Liver (tissue), 8 donors: ENCODE measurements at regions not wholly inside any gene's neighbourhood (a gene's known extent, or its start where the extent isn't known, plus 50 kb on each side); places are given as distances from the start of the nearest gene placed in this dataset.

ENCODE experiments used
- DNase-seq: peaks from one replicate; pipeline ENCODE4 v3.0.0-alpha.2; 2017; ENCODE audit warnings: low spot score
- H3K27ac ChIP-seq, 2 donors: one replicate each; pipeline ENCODE4 v1.7.0; 2013; ENCODE audit warnings: inconsistent platforms in 2 of 2, low read length in 2 of 2, control low read depth in 1 of 2, low read depth in 1 of 2, mild to moderate bottlenecking in 1 of 2
- H3K27me3 ChIP-seq, 4 donors: one replicate each; pipeline versions ENCODE4 v1.6.1 to v1.7.0; 2013; ENCODE audit warnings: low read length in 3 of 4, inconsistent platforms in 1 of 4, mild to moderate bottlenecking in 1 of 4, moderate library complexity in 1 of 4; ENCODE audit not compliant: control insufficient read depth in 4 of 4, insufficient read depth in 4 of 4
- H3K36me3 ChIP-seq, 4 donors: one replicate each; pipeline versions ENCODE4 v1.6.1 to v1.7.0; 2013; ENCODE audit warnings: low read length in 3 of 4, mild to moderate bottlenecking in 3 of 4, low read depth in 1 of 4, moderate library complexity in 1 of 4; ENCODE audit not compliant: control insufficient read depth in 4 of 4, insufficient read depth in 3 of 4
- H3K4me1 ChIP-seq, 4 donors: one replicate each; pipeline versions ENCODE4 v1.6.1 to v1.7.0; 2013; ENCODE audit warnings: low read length in 3 of 4, mild to moderate bottlenecking in 3 of 4, moderate library complexity in 1 of 4; ENCODE audit not compliant: control insufficient read depth in 4 of 4, insufficient read depth in 4 of 4
- H3K4me3 ChIP-seq, 3 donors: one replicate each; pipeline versions ENCODE4 v1.6.1 to v1.7.0; 2013; ENCODE audit warnings: low read length in 3 of 3, control low read depth in 1 of 3, low read depth in 1 of 3, mild to moderate bottlenecking in 1 of 3
- H3K9ac ChIP-seq, 2 donors: one replicate each; pipeline ENCODE4 v1.7.0; 2013; ENCODE audit warnings: low read length in 2 of 2, mild to moderate bottlenecking in 2 of 2, moderate library complexity in 2 of 2, control low read depth in 1 of 2, low read depth in 1 of 2
- H3K9me3 ChIP-seq, 4 donors: one replicate each; pipeline versions ENCODE4 v1.6.1 to v1.7.0; 2013; ENCODE audit warnings: low read length in 3 of 4; ENCODE audit not compliant: control insufficient read depth in 4 of 4
- ATF3 ChIP-seq: IDR thresholded peaks from 2 replicates; pipeline ENCODE4 v1.6.1; 2016; ENCODE audit warnings: antibody characterized with exemption
- CTCF ChIP-seq: fragments of 150-350 bp; IDR thresholded peaks from 2 replicates; pipeline ENCODE4 v1.5.1; 2017; ENCODE audit warnings: improper control_type of control experiment, low read depth, low read length; ENCODE audit not compliant: missing input control
- EGR1 ChIP-seq, 2 donors: IDR thresholded peaks; 2 replicates each; pipeline ENCODE4 v1.6.1; 2016 to 2018; ENCODE audit warnings: antibody characterized with exemption in 2 of 2, low read depth in 2 of 2
- FOXA1 ChIP-seq: IDR thresholded peaks from 2 replicates; pipeline ENCODE4 v1.6.1; 2016; ENCODE audit warnings: antibody characterized with exemption
- FOXA2 ChIP-seq: IDR thresholded peaks from 2 replicates; pipeline ENCODE4 v1.6.1; 2016; ENCODE audit warnings: antibody characterized with exemption
- GABPA ChIP-seq, 2 donors: IDR thresholded peaks in 1 of 2; conservative IDR thresholded peaks in 1 of 2; 2 replicates each; pipeline ENCODE4 v1.6.1; 2016; ENCODE audit warnings: antibody characterized with exemption in 2 of 2, mild to moderate bottlenecking in 1 of 2, moderate library complexity in 1 of 2
- HNF4A ChIP-seq, 2 donors: conservative IDR thresholded peaks; 2 replicates each; pipeline ENCODE4 v1.6.1; 2016; ENCODE audit warnings: antibody characterized with exemption in 2 of 2, mild to moderate bottlenecking in 2 of 2
- HNF4G ChIP-seq: IDR thresholded peaks from 2 replicates; pipeline ENCODE4 v1.6.1; 2016; ENCODE audit warnings: antibody characterized with exemption
- JUND ChIP-seq, 2 donors: IDR thresholded peaks; 2 replicates each; pipeline ENCODE4 v1.6.1; 2016; ENCODE audit warnings: antibody characterized with exemption in 2 of 2
- MAX ChIP-seq: IDR thresholded peaks from 2 replicates; pipeline ENCODE4 v1.6.1; 2016; ENCODE audit warnings: antibody characterized with exemption
- NR2F2 ChIP-seq: IDR thresholded peaks from 2 replicates; pipeline ENCODE4 v1.6.1; 2016; ENCODE audit warnings: antibody characterized with exemption
- RAD21 ChIP-seq, 2 donors: IDR thresholded peaks; 2 replicates each; pipeline ENCODE4 v1.6.1; 2016; ENCODE audit warnings: antibody characterized with exemption in 2 of 2, mild to moderate bottlenecking in 2 of 2
- REST ChIP-seq: IDR thresholded peaks from 2 replicates; pipeline ENCODE4 v1.6.1; 2016; ENCODE audit warnings: antibody characterized with exemption, mild to moderate bottlenecking
- RXRA ChIP-seq, 2 donors: IDR thresholded peaks; 2 replicates each; pipeline ENCODE4 v1.6.1; 2017 to 2018; ENCODE audit warnings: antibody characterized with exemption in 2 of 2, mild to moderate bottlenecking in 1 of 2
- SP1 ChIP-seq: IDR thresholded peaks from 2 replicates; pipeline ENCODE4 v1.6.1; 2018; ENCODE audit warnings: antibody characterized with exemption, mild to moderate bottlenecking
- TAF1 ChIP-seq: conservative IDR thresholded peaks from 2 replicates; pipeline ENCODE4 v1.6.1; 2016; ENCODE audit warnings: antibody characterized with exemption, mild to moderate bottlenecking
- YY1 ChIP-seq: IDR thresholded peaks from 2 replicates; pipeline ENCODE4 v1.6.1; 2016; ENCODE audit warnings: antibody characterized with exemption, mild to moderate bottlenecking
- ZBTB33 ChIP-seq: IDR thresholded peaks from 2 replicates; pipeline ENCODE4 v1.6.1; 2016; ENCODE audit warnings: antibody characterized with exemption
- WGBS: extraction: QIAGEN DNeasy Blood & Tissue Kit; methylation state at CpG from one replicate; pipeline ENCODE4 v1.1.7; 2013; 5-methylcytosine and 5-hydroxymethylcytosine counted together
- donor health status: healthy.
- donor health status: healthy.
- donor health status: healthy.
- donor health status: healthy.
- donor health status: healthy.

GRCh38 chr14:97891515-97891914 lies 1094.3 kb downstream of the VRK1 start:
- TF ChIP-seq GABPA (IDR thresholded peaks at IDR 0.05 in 1 of 2, conservative IDR thresholded peaks at IDR 0.05 in 1 of 2) = no peak
- no peak for TF ChIP-seq NR2F2
- no peak for TF ChIP-seq JUND (IDR thresholded peaks at IDR 0.05)
- TF ChIP-seq CTCF = no peak
- no peak for TF ChIP-seq ZBTB33
- no peak for TF ChIP-seq FOXA2
- no peak for TF ChIP-seq FOXA1
- TF ChIP-seq ATF3 = no peak
- TF ChIP-seq YY1 = no peak
- TF ChIP-seq RAD21 (IDR thresholded peaks at IDR 0.05) = no peak
- TF ChIP-seq TAF1 = no peak
- WGBS = 66% methylated on average over 2 of the region's 2 CpGs
- Histone ChIP-seq H3K27me3 (no peaks in the 10 kb centered on the region), H3K4me3 (no peak overlapping the region), H3K36me3 (no peaks in the 10 kb centered on the region), H3K27ac (no peak overlapping the region), H3K9me3 (peaks cover 0 to 5% (median under 1%) of the 10 kb centered on the region in 4 donors), H3K4me1 (no peaks in the 10 kb centered on the region), H3K9ac (no peak overlapping the region)
- no peak for DNase-seq

- Histone ChIP-seq H3K4me3 (no peak overlapping the region), H3K36me3 (no peaks in the 10 kb centered on the region), H3K4me1 (no peaks in the 10 kb centered on the region), H3K9me3 (peaks cover 0 to 5% (median under 1%) of the 10 kb centered on the region in 4 donors), H3K27ac (no peak overlapping the region), H3K9ac (no peak overlapping the region), H3K27me3 (no peaks in the 10 kb centered on the region)
- 89% methylated on average over 4 of the region's 4 CpGs for WGBS
- TF ChIP-seq RXRA (IDR thresholded peaks at IDR 0.05) (no peak), HNF4A (conservative IDR thresholded peaks at IDR 0.05) (no peak), REST (no peak), FOXA2 (no peak), YY1 (no peak), MAX (no peak), RAD21 (IDR thresholded peaks at IDR 0.05) (no peak), GABPA (IDR thresholded peaks at IDR 0.05 in 1 of 2, conservative IDR thresholded peaks at IDR 0.05 in 1 of 2) (no peak), HNF4G (no peak), TAF1 (no peak), JUND (IDR thresholded peaks at IDR 0.05) (no peak), SP1 (no peak), NR2F2 (no peak), ZBTB33 (no peak), EGR1 (IDR thresholded peaks at IDR 0.05; ENCODE audit: low read depth in 2 of 2) (no peak)
- DNase-seq = no peak
Observed at GRCh38 chr14:97894552-97894951, 1097.4 kb downstream of the VRK1 start.
